ENCODE measurements at regions not wholly inside any gene's neighbourhood (a gene's known extent, or its start where the extent isn't known, plus 50 kb on each side); places are given as distances from the start of the nearest gene placed in this dataset.
"Not testable (repeated sequence)": the region's sequence is repeated elsewhere in the genome, so short reads cannot be mapped to it uniquely, and the experiment has no call there.

- DNase-seq (ENCODE audit: low spot score) = peak; percentile 22
Observed at GRCh38 chr2:22355816-22356433, 1029.1 kb upstream of the KLHL29 start.

GRCh38 chr2:22359071-22359672, 1025.8 kb upstream of the KLHL29 start:
- no peak for DNase-seq (ENCODE audit: low spot score)

GRCh38 chr2:22360735-22361374, 1024.1 kb upstream of the KLHL29 start:
- DNase-seq (ENCODE audit: low spot score) = no peak

- no peak for DNase-seq (ENCODE audit: low spot score)
Observed at GRCh38 chr2:22361571-22361970, 1023.4 kb upstream of the KLHL29 start.

GRCh38 chr2:22375096-22375495, 1009.9 kb upstream of the KLHL29 start:
- no peak for DNase-seq (ENCODE audit: low spot score)

- DNase-seq (ENCODE audit: low spot score) = no peak
Observed at GRCh38 chr2:22377268-22377667, 1007.7 kb upstream of the KLHL29 start.

GRCh38 chr2:22382479-22383169, 1002.4 kb upstream of the KLHL29 start:
- peak; percentile 85 for DNase-seq (ENCODE audit: low spot score)

GRCh38 chr2:22397847-22398246, 987.1 kb upstream of the KLHL29 start:
- DNase-seq (ENCODE audit: low spot score) = no peak

- DNase-seq (ENCODE audit: low spot score) = no peak
Observed at GRCh38 chr2:22403748-22404147, 981.2 kb upstream of the KLHL29 start.

GRCh38 chr2:22406625-22407024, 978.4 kb upstream of the KLHL29 start:
- no peak for DNase-seq (ENCODE audit: low spot score)

GRCh38 chr2:22420076-22420475, 964.9 kb upstream of the KLHL29 start:
- DNase-seq (ENCODE audit: low spot score) = no peak

- DNase-seq (ENCODE audit: low spot score) = no peak
Observed at GRCh38 chr2:22442051-22442450, 942.9 kb upstream of the KLHL29 start.

GRCh38 chr2:22444281-22444680, 940.7 kb upstream of the KLHL29 start:
- DNase-seq (ENCODE audit: low spot score) = no peak

- DNase-seq (ENCODE audit: low spot score) = no peak
Observed at GRCh38 chr2:22449696-22450095, 935.3 kb upstream of the KLHL29 start.

- DNase-seq (ENCODE audit: low spot score) = no peak
Observed at GRCh38 chr2:22450831-22451230, 934.1 kb upstream of the KLHL29 start.

GRCh38 chr2:22454826-22455485, 930.0 kb upstream of the KLHL29 start:
- no peak for DNase-seq (ENCODE audit: low spot score)

- DNase-seq (ENCODE audit: low spot score) = no peak
Observed at GRCh38 chr2:22458440-22458839, 926.5 kb upstream of the KLHL29 start.

GRCh38 chr2:22475103-22475502, 909.9 kb upstream of the KLHL29 start:
- not testable (repeated sequence) for DNase-seq (ENCODE audit: low spot score)

- no peak for DNase-seq (ENCODE audit: low spot score)
Observed at GRCh38 chr2:22478329-22478728, 906.6 kb upstream of the KLHL29 start.

GRCh38 chr2:22481486-22482259, 903.3 kb upstream of the KLHL29 start:
- no peak for DNase-seq (ENCODE audit: low spot score)

GRCh38 chr2:22483036-22483435, 901.9 kb upstream of the KLHL29 start:
- DNase-seq (ENCODE audit: low spot score) = no peak

- DNase-seq (ENCODE audit: low spot score) = no peak
Observed at GRCh38 chr2:22485486-22485885, 899.5 kb upstream of the KLHL29 start.
